GM12865 (cell line): ENCODE measurements at regions not wholly inside any gene's neighbourhood (a gene's known extent, or its start where the extent isn't known, plus 50 kb on each side); places are given as distances from the start of the nearest gene placed in this dataset.

ENCODE experiments used
- DNase-seq: peaks from one replicate; pipeline ENCODE4 v3.0.0; 2010; ENCODE audit warnings: low read depth
- H3K4me3 ChIP-seq: 2 replicates; pipeline ENCODE4 v1.5.1; 2011; ENCODE audit warnings: mild to moderate bottlenecking, low read depth, low read length, control low read depth
- CTCF ChIP-seq: IDR thresholded peaks from 2 replicates; pipeline ENCODE4 v1.5.1; 2011; ENCODE audit warnings: low read length, control low read depth, low read depth, inconsistent platforms; ENCODE audit not compliant: insufficient read depth; ENCODE audit errors: missing control alignments

GRCh38 chr13:26813980-26814348 is 53.4 kb upstream of the GPR12 start:
- TF ChIP-seq CTCF: no peak
- DNase-seq: no peak
- no peak overlapping the region for H3K4me3 ChIP-seq

- no peak for DNase-seq
- no peak overlapping the region for H3K4me3 ChIP-seq
- TF ChIP-seq CTCF: no peak
Observed at GRCh38 chr13:26813321-26813979, 52.9 kb upstream of the GPR12 start.

GRCh38 chr13:26811581-26811980 is 51.0 kb upstream of the GPR12 start:
- H3K4me3 ChIP-seq: no peak overlapping the region
- no peak for DNase-seq
- no peak for TF ChIP-seq CTCF
